22Rv1 (cell line): ENCODE measurements at regions not wholly inside any gene's neighbourhood (a gene's known extent, or its start where the extent isn't known, plus 50 kb on each side); places are given as distances from the start of the nearest gene placed in this dataset.

Source experiments
- ZFX ChIP-seq: fragments of 450-650 bp; IDR thresholded peaks from 2 replicates; pipeline ENCODE4 v1.6.1; 2017; ENCODE audit warnings: antibody characterized with exemption, borderline replicate concordance
- TF ChIP-seq, protein P1 (sequence below): fragments of 450-650 bp; IDR thresholded peaks from 2 replicates; pipeline ENCODE4 v1.5.1; 2017; ENCODE audit warnings: mild to moderate bottlenecking

DNA sequence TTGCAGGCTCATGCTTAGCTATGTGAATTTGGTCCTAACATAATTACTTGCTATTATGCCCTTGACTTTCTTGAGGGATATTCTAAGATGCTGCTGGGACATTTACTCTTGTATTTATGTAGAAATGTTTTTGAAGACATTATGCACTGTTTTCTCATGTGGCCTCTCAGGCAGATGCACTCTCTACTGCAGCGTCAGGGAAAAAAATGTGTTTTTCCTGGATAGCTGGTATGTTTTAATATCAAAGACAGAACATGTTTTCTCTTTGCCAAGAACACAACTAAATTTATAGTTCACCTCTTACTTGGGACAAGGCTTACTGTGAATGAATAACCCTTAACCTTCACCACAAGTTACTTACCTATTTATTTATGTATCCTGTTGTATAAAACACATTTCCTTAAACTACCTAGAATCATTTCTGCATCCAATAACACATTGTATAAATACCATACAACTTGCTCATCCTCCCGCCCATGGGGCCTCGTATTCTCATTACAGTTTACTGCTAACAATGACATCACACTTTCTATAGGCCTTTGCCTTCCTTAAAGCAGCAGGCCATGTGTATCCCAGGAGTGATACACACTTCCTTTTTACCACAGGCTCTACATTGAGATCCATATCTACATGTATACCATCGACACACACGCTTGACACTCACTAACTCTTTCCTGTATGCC lies 178.7 kb downstream of the SLIT2 start:
- TF ChIP-seq, protein P1, sequence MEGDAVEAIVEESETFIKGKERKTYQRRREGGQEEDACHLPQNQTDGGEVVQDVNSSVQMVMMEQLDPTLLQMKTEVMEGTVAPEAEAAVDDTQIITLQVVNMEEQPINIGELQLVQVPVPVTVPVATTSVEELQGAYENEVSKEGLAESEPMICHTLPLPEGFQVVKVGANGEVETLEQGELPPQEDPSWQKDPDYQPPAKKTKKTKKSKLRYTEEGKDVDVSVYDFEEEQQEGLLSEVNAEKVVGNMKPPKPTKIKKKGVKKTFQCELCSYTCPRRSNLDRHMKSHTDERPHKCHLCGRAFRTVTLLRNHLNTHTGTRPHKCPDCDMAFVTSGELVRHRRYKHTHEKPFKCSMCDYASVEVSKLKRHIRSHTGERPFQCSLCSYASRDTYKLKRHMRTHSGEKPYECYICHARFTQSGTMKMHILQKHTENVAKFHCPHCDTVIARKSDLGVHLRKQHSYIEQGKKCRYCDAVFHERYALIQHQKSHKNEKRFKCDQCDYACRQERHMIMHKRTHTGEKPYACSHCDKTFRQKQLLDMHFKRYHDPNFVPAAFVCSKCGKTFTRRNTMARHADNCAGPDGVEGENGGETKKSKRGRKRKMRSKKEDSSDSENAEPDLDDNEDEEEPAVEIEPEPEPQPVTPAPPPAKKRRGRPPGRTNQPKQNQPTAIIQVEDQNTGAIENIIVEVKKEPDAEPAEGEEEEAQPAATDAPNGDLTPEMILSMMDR = no peak
- TF ChIP-seq ZFX = no peak
